Endothelial cell (in vitro differentiated cells): ENCODE measurements at regions not wholly inside any gene's neighbourhood (a gene's known extent, or its start where the extent isn't known, plus 50 kb on each side); places are given as distances from the start of the nearest gene placed in this dataset.

ENCODE experiments used
- DNase-seq: peaks from one replicate; pipeline ENCODE4 v3.0.0; 2021; ENCODE audit warnings: low spot score
- H3K27ac Mint-ChIP-seq: one replicate; pipeline ENCODE4 v1.8.0; 2021; ENCODE audit warnings: mixed read lengths, inconsistent platforms; ENCODE audit not compliant: unreplicated experiment
- H3K27me3 Mint-ChIP-seq: one replicate; pipeline ENCODE4 v1.8.0; 2021; ENCODE audit warnings: mild to moderate bottlenecking, moderate library complexity, mixed read lengths, inconsistent platforms; ENCODE audit not compliant: unreplicated experiment
- H3K36me3 Mint-ChIP-seq: one replicate; pipeline ENCODE4 v1.8.0; 2021; ENCODE audit warnings: mild to moderate bottlenecking, low read depth, mixed read lengths, inconsistent platforms; ENCODE audit not compliant: unreplicated experiment
- H3K4me1 Mint-ChIP-seq: one replicate; pipeline ENCODE4 v1.8.0; 2021; ENCODE audit warnings: mild to moderate bottlenecking, mixed read lengths, inconsistent platforms; ENCODE audit not compliant: unreplicated experiment
- H3K4me3 Mint-ChIP-seq: one replicate; pipeline ENCODE4 v1.8.0; 2021; ENCODE audit warnings: mild to moderate bottlenecking, mixed read lengths, inconsistent platforms; ENCODE audit not compliant: unreplicated experiment
- H3K9me3 Mint-ChIP-seq: one replicate; pipeline ENCODE4 v1.8.0; 2021; ENCODE audit warnings: mixed read lengths, inconsistent platforms; ENCODE audit not compliant: unreplicated experiment
- CTCF ChIP-seq: fragments of 200-600 bp; sonication (generic); IDR thresholded peaks from one replicate; pipeline ENCODE4 v1.5.0; 2021; ENCODE audit warnings: antibody characterized with exemption; ENCODE audit not compliant: unreplicated experiment

- no peaks in the 10 kb centered on the region for H3K36me3 Mint-ChIP-seq
- peaks cover 2% of the 10 kb centered on the region for H3K27me3 Mint-ChIP-seq
- no peak for DNase-seq
- peak overlapping the region; percentile 48 for H3K27ac Mint-ChIP-seq
- no peaks in the 10 kb centered on the region for H3K9me3 Mint-ChIP-seq
- peaks cover 17% of the 10 kb centered on the region for H3K4me1 Mint-ChIP-seq
- no peak overlapping the region for H3K4me3 Mint-ChIP-seq
- no peak for TF ChIP-seq CTCF
These were observed 194.4 kb upstream of the LDB2 start for GRCh38 chr4:17092736-17093437.

GRCh38 chr4:17091104-17091503 lies 192.7 kb upstream of the LDB2 start:
- Mint-ChIP-seq H3K4me3 (no peak overlapping the region), H3K36me3 (no peaks in the 10 kb centered on the region), H3K4me1 (peaks cover 17% of the 10 kb centered on the region), H3K27ac (no peak overlapping the region), H3K9me3 (no peaks in the 10 kb centered on the region), H3K27me3 (peaks cover 2% of the 10 kb centered on the region)
- no peak for TF ChIP-seq CTCF
- DNase-seq, result no peak

GRCh38 chr4:17090063-17090462 lies 191.6 kb upstream of the LDB2 start:
- H3K4me1 Mint-ChIP-seq, result peaks cover 17% of the 10 kb centered on the region
- no peaks in the 10 kb centered on the region for H3K9me3 Mint-ChIP-seq
- no peaks in the 10 kb centered on the region for H3K36me3 Mint-ChIP-seq
- no peak for TF ChIP-seq CTCF
- peaks cover 2% of the 10 kb centered on the region for H3K27me3 Mint-ChIP-seq
- no peak for DNase-seq
- H3K4me3 Mint-ChIP-seq, result no peak overlapping the region
- peak overlapping the region; percentile 8 for H3K27ac Mint-ChIP-seq

- no peaks in the 10 kb centered on the region for H3K4me1 Mint-ChIP-seq
These were observed 187.0 kb upstream of the LDB2 start for GRCh38 chr4:17085416-17085815.

More at GRCh38 chr4:17085416-17085815, 187.0 kb upstream of the LDB2 start:
- Mint-ChIP-seq H3K36me3 (no peaks in the 10 kb centered on the region), H3K9me3 (no peaks in the 10 kb centered on the region), H3K27ac (no peak overlapping the region), H3K4me3 (no peak overlapping the region), H3K27me3 (peaks cover 2% of the 10 kb centered on the region)
- no peak for DNase-seq
- no peak for TF ChIP-seq CTCF
